Sigmoid colon (tissue), 6 donors: ENCODE measurements at regions not wholly inside any gene's neighbourhood (a gene's known extent, or its start where the extent isn't known, plus 50 kb on each side); places are given as distances from the start of the nearest gene placed in this dataset.

Source experiments
- DNase-seq: peaks from one replicate; pipeline ENCODE4 v3.0.0-alpha.2; 2019
- H3K27ac ChIP-seq, 4 donors: fragments of 200-600 bp; sonication (generic); one replicate each; pipeline ENCODE4 v1.5.1; 2016 to 2019; ENCODE audit warnings: mild to moderate bottlenecking in 1 of 4
- H3K27me3 ChIP-seq, 3 donors: fragments of 200-600 bp; sonication (generic); one replicate each; pipeline ENCODE4 v1.5.1; 2019; ENCODE audit warnings: mild to moderate bottlenecking in 1 of 3
- H3K36me3 ChIP-seq, 4 donors: fragments of 200-600 bp; sonication (generic); one replicate each; pipeline ENCODE4 v1.5.1; 2016 to 2019
- H3K4me1 ChIP-seq, 4 donors: fragments of 200-600 bp; sonication (generic); one replicate each; pipeline ENCODE4 v1.5.1; 2017 to 2019
- H3K4me3 ChIP-seq, 4 donors: fragments of 200-600 bp; sonication (generic); one replicate each; pipeline ENCODE4 v1.5.1; 2017 to 2019; ENCODE audit warnings: mild to moderate bottlenecking in 2 of 4, moderate library complexity in 1 of 4
- H3K9me3 ChIP-seq, 4 donors: fragments of 200-600 bp in 3 of 4; sonication (generic) in 3 of 4; one replicate each; pipeline versions ENCODE4 v1.5.1 to v1.6.1; 2013 to 2019
- EP300 ChIP-seq, 4 donors: sonication (generic); formaldehyde crosslinking; IDR thresholded peaks; one replicate each; pipeline ENCODE4 v1.6.1; 2017; ENCODE audit warnings: antibody characterized with exemption in 4 of 4
- POLR2A ChIP-seq, 2 donors: fragments of 450-650 bp; IDR thresholded peaks; one replicate each; pipeline ENCODE4 v1.6.1; 2016; ENCODE audit warnings: antibody characterized with exemption in 2 of 2, mild to moderate bottlenecking in 2 of 2, moderate library complexity in 2 of 2
- POLR2AphosphoS5 ChIP-seq, 4 donors: sonication (generic); formaldehyde crosslinking; IDR thresholded peaks; one replicate each; pipeline ENCODE4 v1.6.1; 2017; ENCODE audit warnings: antibody characterized with exemption in 4 of 4
- WGBS, 2 donors: extraction: QIAGEN DNeasy Blood & Tissue Kit; methylation state at CpG; one replicate each; pipeline ENCODE4 v1.1.7; 2013; 5-methylcytosine and 5-hydroxymethylcytosine counted together
- intact Hi-C: fragments of 100-400 bp; cut with DNase I; formaldehyde crosslinking; loops from one replicate; pipeline ENCODE4 v1.15.1; 2023
- TF ChIP-seq, protein P1 (sequence below), 4 experiments: fragments of 450-650 bp in 3 of 4; fragments of 200-600 bp in 1 of 4; IDR thresholded peaks; one replicate each; pipeline ENCODE4 v1.5.1; 2016 to 2019; ENCODE audit warnings: antibody characterized with exemption in 4 of 4, mild to moderate bottlenecking in 3 of 4, moderate library complexity in 2 of 4
- donor health status: healthy with polysubstance abuse.
- donor health status: healthy.

GRCh38 chr2:59180621-59181020, 939.5 kb upstream of the FANCL start:
- no peaks in the 10 kb centered on the region for H3K27me3 ChIP-seq

GRCh38 chr2:59180111-59180510, 939.0 kb upstream of the FANCL start:
- no peak for DNase-seq
- no peaks in the 10 kb centered on the region for H3K9me3 ChIP-seq
- TF ChIP-seq POLR2AphosphoS5 (IDR thresholded peaks at IDR 0.05) (no peak), EP300 (IDR thresholded peaks at IDR 0.05) (no peak), POLR2A (IDR thresholded peaks at IDR 0.05) (no peak)
- TF ChIP-seq, protein P1, sequence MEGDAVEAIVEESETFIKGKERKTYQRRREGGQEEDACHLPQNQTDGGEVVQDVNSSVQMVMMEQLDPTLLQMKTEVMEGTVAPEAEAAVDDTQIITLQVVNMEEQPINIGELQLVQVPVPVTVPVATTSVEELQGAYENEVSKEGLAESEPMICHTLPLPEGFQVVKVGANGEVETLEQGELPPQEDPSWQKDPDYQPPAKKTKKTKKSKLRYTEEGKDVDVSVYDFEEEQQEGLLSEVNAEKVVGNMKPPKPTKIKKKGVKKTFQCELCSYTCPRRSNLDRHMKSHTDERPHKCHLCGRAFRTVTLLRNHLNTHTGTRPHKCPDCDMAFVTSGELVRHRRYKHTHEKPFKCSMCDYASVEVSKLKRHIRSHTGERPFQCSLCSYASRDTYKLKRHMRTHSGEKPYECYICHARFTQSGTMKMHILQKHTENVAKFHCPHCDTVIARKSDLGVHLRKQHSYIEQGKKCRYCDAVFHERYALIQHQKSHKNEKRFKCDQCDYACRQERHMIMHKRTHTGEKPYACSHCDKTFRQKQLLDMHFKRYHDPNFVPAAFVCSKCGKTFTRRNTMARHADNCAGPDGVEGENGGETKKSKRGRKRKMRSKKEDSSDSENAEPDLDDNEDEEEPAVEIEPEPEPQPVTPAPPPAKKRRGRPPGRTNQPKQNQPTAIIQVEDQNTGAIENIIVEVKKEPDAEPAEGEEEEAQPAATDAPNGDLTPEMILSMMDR (IDR thresholded peaks at IDR 0.05) = no peak
- H3K27ac ChIP-seq = no peak overlapping the region
- H3K36me3 ChIP-seq = no peaks in the 10 kb centered on the region
- peaks cover 0 to 25% (median 19%) of the 10 kb centered on the region in 4 donors for H3K4me1 ChIP-seq
- 92 to 94% methylated on average over 6 of the region's 6 CpGs for WGBS, 2 donors
- H3K4me3 ChIP-seq = no peak overlapping the region
- no peaks in the 10 kb centered on the region for H3K27me3 ChIP-seq
- intact Hi-C loops = no loop called here

More at GRCh38 chr2:59180621-59181020, 939.5 kb upstream of the FANCL start:
- Histone ChIP-seq H3K9me3 (no peaks in the 10 kb centered on the region), H3K27ac (no peak overlapping the region), H3K4me3 (no peak overlapping the region), H3K36me3 (no peaks in the 10 kb centered on the region), H3K4me1 (peaks cover 0 to 25% (median 19%) of the 10 kb centered on the region in 4 donors)
- 68 to 69% methylated on average over 2 of the region's 2 CpGs for WGBS, 2 donors
- TF ChIP-seq POLR2AphosphoS5 (IDR thresholded peaks at IDR 0.05) (no peak), EP300 (IDR thresholded peaks at IDR 0.05) (no peak)
- TF ChIP-seq, protein P1 (IDR thresholded peaks at IDR 0.05) = no peak
- intact Hi-C loops = no loop called here
- DNase-seq = no peak

- Histone ChIP-seq H3K27me3 (no peaks in the 10 kb centered on the region), H3K4me3 (no peak overlapping the region), H3K9me3 (no peaks in the 10 kb centered on the region), H3K36me3 (no peaks in the 10 kb centered on the region), H3K4me1 (peaks cover 0 to 6% (median 2%) of the 10 kb centered on the region in 4 donors), H3K27ac (no peak overlapping the region)
- no peak for TF ChIP-seq EP300 (IDR thresholded peaks at IDR 0.05)
- TF ChIP-seq POLR2A (IDR thresholded peaks at IDR 0.05) = no peak
- TF ChIP-seq, protein P1 (IDR thresholded peaks at IDR 0.05) = no peak
- TF ChIP-seq POLR2AphosphoS5 (IDR thresholded peaks at IDR 0.05) = no peak
- 73 to 79% methylated on average over 2 of the region's 2 CpGs for WGBS, 2 donors
- DNase-seq = no peak
- intact Hi-C loops = no loop called here
Observed at GRCh38 chr2:59177748-59178147, 936.6 kb upstream of the FANCL start.

DNA sequence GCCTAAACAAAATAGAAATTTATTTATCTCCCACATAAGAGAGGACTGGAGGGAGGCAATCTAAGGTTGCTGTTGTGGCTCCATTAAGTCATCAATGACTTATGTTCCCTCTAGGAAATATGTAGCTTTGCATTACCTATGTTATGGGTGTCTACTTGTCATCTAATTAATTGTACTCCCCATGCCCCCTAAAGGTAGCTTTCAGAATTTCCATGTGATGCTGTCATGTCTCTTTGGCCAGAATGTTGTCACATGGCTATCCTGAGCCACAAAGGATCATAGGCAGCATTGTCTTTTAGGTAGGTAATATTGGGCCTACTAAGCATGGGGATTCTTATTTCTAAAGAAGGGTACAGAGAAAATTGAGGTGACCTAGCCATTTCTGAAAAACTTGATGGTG, 935.6 kb upstream of the FANCL start:
- no peaks in the 10 kb centered on the region for H3K9me3 ChIP-seq
- H3K4me3 ChIP-seq = no peak overlapping the region
- TF ChIP-seq EP300 (IDR thresholded peaks at IDR 0.05) (no peak), POLR2A (IDR thresholded peaks at IDR 0.05) (no peak), POLR2AphosphoS5 (IDR thresholded peaks at IDR 0.05) (no peak)
- TF ChIP-seq, protein P1 (IDR thresholded peaks at IDR 0.05) = no peak
- intact Hi-C loops = no loop called here
- no peaks in the 10 kb centered on the region for H3K27me3 ChIP-seq
- DNase-seq = no peak
- no peaks in the 10 kb centered on the region for H3K36me3 ChIP-seq
- no peak overlapping the region for H3K27ac ChIP-seq
- H3K4me1 ChIP-seq = peaks cover 0 to 6% (median 2%) of the 10 kb centered on the region in 4 donors

GRCh38 chr2:59174536-59175243, 933.6 kb upstream of the FANCL start:
- H3K27ac ChIP-seq = no peak overlapping the region
- TF ChIP-seq POLR2A (IDR thresholded peaks at IDR 0.05) (no peak), POLR2AphosphoS5 (IDR thresholded peaks at IDR 0.05) (no peak), EP300 (IDR thresholded peaks at IDR 0.05) (no peak)
- TF ChIP-seq, protein P1 (IDR thresholded peaks at IDR 0.05) = no peak
- 87 to 90% methylated on average over 13 of the region's 13 CpGs for WGBS, 2 donors
- no peaks in the 10 kb centered on the region for H3K27me3 ChIP-seq
- H3K4me3 ChIP-seq = no peak overlapping the region
- intact Hi-C loops = no loop called here
- H3K36me3 ChIP-seq = no peaks in the 10 kb centered on the region
- no peaks in the 10 kb centered on the region for H3K9me3 ChIP-seq
- DNase-seq = no peak
- H3K4me1 ChIP-seq = peaks cover 0 to 4% (median 0%) of the 10 kb centered on the region in 4 donors
